Activated CD8-positive, alpha-beta memory T cell treated with anti-CD3 and anti-CD28 coated beads for 24 hours (primary cell): ENCODE measurements at regions not wholly inside any gene's neighbourhood (a gene's known extent, or its start where the extent isn't known, plus 50 kb on each side); places are given as distances from the start of the nearest gene placed in this dataset.
"Not testable (repeated sequence)": the region's sequence is repeated elsewhere in the genome, so short reads cannot be mapped to it uniquely, and the experiment has no call there.

Source experiments
- DNase-seq: peaks from one replicate; pipeline ENCODE4 v3.0.0-alpha.2; 2020

- DNase-seq = no peak
These were observed 150.6 kb upstream of the AFDN start for GRCh38 chr6:167676000-167676665.

DNA sequence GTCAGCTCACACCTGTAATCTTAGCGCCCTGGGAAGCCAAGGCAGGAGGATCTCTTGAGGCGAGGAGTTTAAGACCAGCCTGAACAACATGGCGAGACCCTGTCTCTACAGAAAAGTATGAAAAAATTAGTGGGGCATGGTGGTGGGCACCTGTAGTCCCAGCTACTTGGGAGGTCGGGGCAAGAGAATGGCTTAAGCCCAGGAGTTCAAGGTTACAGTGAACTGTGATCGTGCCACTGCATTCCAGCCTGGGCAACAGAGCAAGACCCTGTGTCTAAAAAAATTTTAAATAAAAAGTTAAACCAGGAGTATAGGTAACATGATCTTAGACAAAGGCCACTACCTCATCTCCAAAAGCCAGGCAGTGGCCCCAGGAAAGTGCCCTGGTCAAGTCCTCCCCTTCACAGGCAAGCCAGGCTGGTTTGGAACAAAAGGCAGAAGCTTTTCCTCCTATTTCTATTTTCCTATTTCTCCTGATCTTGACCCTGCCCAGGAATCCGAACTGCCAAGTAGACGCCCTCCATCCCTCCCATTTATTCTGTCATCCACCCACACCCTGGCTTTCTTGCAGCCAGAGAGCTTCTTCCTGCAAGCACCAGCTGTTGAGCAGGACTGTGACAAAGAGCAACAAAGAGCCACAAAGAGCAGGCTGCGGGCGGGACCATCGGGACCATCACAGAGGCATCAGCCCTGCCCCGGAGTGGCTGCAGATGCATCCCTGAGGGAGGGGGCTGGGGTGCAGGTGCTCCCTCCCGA, 149.9 kb upstream of the AFDN start:
- DNase-seq = no peak

- DNase-seq = no peak
These were observed 149.3 kb upstream of the AFDN start for GRCh38 chr6:167677422-167677789.

DNA sequence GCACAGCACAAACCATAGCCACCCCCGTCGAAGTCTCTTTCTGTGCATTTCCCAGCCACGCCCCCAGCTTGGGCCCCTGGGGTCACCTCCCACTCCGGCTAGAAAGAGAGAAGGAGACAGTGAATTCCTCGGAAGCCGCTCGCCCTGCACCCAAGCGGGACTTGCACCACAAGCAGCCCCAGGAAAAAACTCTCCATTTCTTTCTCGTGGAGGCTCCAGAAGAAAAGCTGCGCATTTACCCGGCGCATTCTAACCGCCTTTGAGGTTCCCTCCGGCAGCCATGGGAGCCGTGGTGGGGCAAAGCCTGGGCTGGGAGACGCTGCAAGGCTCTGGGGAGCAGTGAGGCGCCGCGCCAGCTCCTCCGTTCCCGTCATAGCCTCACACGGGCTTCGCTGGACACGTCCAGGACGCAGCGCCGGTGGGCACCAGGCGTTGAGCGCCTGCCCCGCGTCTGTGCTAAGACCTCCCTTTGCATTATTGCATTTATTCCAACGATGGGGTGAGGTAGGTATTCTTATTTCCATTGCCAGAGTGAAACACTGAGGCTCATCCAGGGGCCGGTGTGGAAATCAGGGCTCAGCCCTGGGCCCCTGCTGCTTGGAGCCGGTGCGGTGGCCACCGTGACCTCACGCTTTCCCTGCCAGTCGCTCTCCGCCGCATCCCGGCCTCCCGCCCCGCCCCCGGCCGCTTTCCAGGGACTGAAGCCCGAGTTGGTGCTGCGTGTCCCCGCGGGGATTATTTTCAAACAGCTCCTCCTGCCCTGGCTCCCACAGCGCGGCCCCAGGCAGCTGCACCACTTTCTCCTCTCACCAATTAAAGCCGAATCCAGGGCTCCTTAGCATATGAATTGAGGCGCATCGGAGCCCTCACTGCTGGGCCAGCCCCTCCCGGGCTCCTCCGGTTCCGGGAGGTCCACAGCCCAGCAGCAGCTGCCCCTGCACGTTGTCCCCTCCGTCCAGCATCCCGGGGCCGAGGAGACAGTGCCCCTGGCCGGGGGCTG, 148.3 kb upstream of the AFDN start:
- no peak for DNase-seq

DNA sequence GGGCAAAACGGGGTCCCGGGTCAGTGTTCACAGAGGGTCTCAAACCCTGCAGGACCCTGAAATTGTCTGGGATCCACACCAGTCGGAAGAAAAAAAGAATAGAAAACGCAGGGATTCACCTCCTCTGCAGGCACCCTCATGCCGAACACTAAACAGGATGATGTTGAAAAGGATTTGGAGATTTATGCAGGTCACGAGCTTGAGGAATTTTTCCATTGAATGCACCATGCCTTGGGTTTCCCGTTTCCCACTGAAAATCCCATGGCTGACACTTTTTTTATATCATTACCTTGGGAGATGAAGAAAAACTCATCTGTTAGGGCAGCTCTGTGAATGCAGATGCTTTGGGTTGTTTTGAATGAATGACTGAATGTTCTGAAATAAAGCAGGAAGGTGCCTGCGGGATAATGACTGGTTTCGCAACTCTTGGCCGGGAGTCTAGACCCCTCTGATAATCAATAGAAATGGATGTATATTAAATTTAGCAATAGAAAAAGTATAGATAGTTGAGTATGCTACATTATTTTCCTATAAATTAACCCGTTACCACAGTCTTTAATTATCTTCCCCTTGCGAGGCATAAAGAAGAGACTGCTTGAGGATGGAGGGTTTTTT, 147.5 kb upstream of the AFDN start:
- no peak for DNase-seq

- no peak for DNase-seq
These were observed 146.7 kb upstream of the AFDN start for GRCh38 chr6:167679790-167680604.

GRCh38 chr6:167680605-167681149, 146.0 kb upstream of the AFDN start:
- DNase-seq = no peak

DNA sequence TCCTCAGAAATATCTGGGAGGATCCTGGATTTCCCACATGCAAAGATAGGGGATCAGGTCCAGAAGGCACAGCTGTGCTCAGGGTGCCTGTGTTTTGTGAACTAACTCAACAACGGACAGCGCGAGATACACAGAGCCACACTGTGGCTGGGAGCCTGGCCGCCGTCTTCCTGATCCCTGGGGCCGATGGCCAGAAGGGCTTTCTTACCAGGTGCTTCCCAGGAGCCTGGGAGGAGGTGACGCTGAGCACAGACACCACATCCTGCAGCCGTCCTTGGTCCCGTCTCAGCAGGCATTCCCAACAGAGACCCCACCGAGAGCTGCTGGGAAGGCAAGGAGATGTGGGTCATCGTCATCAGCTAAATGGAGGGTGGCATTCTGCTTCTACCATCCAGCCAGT, 144.6 kb upstream of the AFDN start:
- no peak for DNase-seq

GRCh38 chr6:167682546-167683027, 144.1 kb upstream of the AFDN start:
- DNase-seq = no peak

GRCh38 chr6:167683028-167683862, 143.5 kb upstream of the AFDN start:
- DNase-seq = no peak

GRCh38 chr6:167684276-167685104, 142.2 kb upstream of the AFDN start:
- DNase-seq = no peak

DNA sequence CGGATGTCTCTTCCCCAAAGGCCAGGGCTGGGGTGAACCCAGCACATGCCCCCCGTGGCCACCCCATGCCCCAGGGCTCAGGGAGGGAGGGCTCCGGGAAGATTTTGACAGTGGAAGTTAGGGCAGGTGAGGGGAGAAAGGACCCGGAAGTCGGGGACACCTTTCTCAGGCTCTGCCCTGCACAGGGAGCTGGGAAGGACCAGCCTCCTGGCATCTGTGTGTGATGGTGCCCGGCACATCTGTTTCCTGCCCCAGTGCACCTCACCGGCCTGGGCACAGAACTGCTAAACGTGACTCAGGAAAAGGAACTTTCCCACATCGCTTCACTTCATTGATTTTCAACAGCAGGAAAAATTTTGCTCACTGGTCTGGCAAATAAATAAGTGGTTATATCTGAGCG, 141.1 kb upstream of the AFDN start:
- no peak for DNase-seq

GRCh38 chr6:167686204-167686893, 140.4 kb upstream of the AFDN start:
- no peak for DNase-seq

DNA sequence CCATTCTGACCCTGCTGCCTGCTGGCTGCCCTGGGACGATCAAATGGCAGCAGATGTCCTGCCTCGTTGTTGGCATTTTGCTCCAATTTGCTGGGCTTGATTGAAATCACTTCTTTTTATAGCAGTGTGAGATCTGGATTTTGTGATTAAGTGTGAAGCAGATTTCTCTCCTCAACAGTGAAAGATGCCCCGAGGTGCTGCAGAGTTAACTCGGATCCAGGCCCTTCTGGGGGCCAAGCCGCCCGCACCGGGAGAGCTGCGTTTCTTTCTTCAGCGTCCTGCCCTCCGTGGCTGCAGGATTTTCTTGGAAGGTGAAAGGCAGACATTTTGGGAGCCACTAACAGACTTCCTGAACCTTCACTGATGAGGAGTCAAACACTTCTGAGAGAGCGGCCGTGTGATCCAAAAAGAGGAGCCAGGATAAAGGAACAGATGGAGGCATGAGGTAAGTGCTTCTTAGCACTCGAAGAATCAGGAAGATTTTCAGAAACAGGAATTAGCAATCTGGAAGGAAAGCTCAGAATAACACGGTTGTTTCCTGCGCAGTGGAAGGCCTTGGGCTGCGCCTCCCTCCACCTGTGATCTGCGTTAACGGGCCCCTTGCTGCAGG, 139.5 kb upstream of the AFDN start:
- no peak for DNase-seq

- DNase-seq = no peak
These were observed 138.6 kb upstream of the AFDN start for GRCh38 chr6:167688123-167688522.

DNA sequence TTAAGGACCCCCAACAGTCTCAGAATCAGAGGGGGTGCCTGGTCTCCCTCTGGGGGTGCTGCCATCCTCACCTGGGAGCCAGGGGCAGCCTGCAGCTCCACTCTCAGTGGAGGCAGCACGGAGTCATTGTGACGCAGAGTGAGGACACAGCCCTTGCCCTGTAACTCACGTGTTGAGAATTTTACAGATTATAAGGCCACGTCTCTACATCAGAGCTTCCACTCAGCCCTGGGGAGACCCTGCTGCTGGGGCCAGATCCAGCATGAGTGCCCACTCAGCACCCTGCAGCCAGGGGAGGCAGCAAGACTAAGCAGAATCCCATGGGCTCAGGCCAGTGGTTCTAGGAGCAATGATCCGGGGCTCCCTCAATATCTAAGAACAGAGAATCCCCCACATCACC, 137.4 kb upstream of the AFDN start:
- DNase-seq = no peak

- no peak for DNase-seq
These were observed 137.0 kb upstream of the AFDN start for GRCh38 chr6:167689751-167690150.

GRCh38 chr6:167690167-167690922, 136.4 kb upstream of the AFDN start:
- DNase-seq = not testable (repeated sequence)
